ENCODE measurements at regions not wholly inside any gene's neighbourhood (a gene's known extent, or its start where the extent isn't known, plus 50 kb on each side); places are given as distances from the start of the nearest gene placed in this dataset.

- Histone ChIP-seq H3K4me3 (no peak overlapping the region), H3K27me3 (ENCODE audit: low read depth) (no peaks in the 10 kb centered on the region), H3K36me3 (replicated peaks) (no peaks in the 10 kb centered on the region), H3K4me1 (no peaks in the 10 kb centered on the region), H3K9me3 (no peaks in the 10 kb centered on the region)
- DNase-seq (ENCODE audit: low spot score in 2 of 2), result no peak
- in situ Hi-C loops (cut with MboI; ENCODE audit: low sequenced_read_pairs), result no loop called here
These were observed 557.5 kb upstream of the PTBP2 start for GRCh38 chr1:96164053-96164452.

DNA sequence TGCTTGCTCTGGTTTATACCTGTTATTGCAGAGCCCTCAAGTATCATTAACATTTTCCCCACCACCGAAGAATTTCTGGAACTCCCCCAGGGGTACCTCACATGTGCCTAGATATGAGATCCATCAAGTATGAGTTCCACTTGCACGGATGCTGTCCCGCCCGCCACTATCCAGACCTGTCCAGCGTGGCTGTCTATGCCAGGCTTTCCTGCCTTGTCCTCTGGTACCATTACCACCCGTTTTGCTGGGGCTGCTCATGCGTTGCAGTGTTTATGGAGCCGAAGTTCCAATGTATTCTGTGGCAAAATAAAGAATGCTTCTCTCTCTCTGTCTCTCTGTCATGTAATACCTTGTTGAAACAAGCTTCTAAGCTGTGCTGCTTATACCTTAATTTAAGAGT, 543.5 kb upstream of the PTBP2 start:
- DNase-seq (ENCODE audit: low spot score in 2 of 2), result no peak
- in situ Hi-C loops (cut with MboI; ENCODE audit: low sequenced_read_pairs), result no loop called here
- Histone ChIP-seq H3K4me1 (no peaks in the 10 kb centered on the region), H3K27me3 (ENCODE audit: low read depth) (no peaks in the 10 kb centered on the region), H3K4me3 (no peak overlapping the region), H3K36me3 (replicated peaks) (no peaks in the 10 kb centered on the region), H3K9me3 (no peaks in the 10 kb centered on the region)

GRCh38 chr1:96183485-96183884, 538.1 kb upstream of the PTBP2 start:
- DNase-seq (ENCODE audit: low spot score in 2 of 2), result no peak
- Histone ChIP-seq H3K36me3 (replicated peaks) (no peaks in the 10 kb centered on the region), H3K27me3 (ENCODE audit: low read depth) (no peaks in the 10 kb centered on the region), H3K9me3 (no peaks in the 10 kb centered on the region), H3K4me3 (no peak overlapping the region), H3K4me1 (peaks cover 19% of the 10 kb centered on the region)
- in situ Hi-C loops (cut with MboI; ENCODE audit: low sequenced_read_pairs), result no loop called here

- no peak for DNase-seq (ENCODE audit: low spot score in 2 of 2)
- H3K4me3 ChIP-seq, result no peak overlapping the region
- H3K36me3 ChIP-seq (replicated peaks), result no peaks in the 10 kb centered on the region
- H3K9me3 ChIP-seq, result no peaks in the 10 kb centered on the region
- in situ Hi-C loops (cut with MboI; ENCODE audit: low sequenced_read_pairs), result no loop called here
- no peaks in the 10 kb centered on the region for H3K27me3 ChIP-seq (ENCODE audit: low read depth)
- peaks cover 19% of the 10 kb centered on the region for H3K4me1 ChIP-seq
These were observed 537.7 kb upstream of the PTBP2 start for GRCh38 chr1:96183928-96184327.

DNA sequence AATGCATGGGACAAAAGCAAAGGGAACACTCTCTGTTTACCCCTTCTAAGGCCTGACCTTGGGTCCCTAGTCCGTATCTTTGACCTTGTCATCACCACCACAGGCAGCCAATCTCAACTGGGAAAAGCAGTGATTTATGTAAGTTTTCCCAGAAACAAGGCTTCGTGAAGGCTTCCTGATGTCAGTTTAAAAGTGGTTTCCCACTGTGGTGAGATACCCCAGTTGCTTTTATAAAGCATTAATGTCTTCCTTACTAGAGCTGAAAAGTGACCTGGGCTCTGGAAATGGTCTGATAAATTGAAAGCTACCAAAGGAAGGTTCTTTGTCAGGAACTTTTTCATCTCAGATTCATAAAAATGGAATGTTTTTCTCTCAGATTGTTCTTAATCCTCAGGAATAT, 536.4 kb upstream of the PTBP2 start:
- Histone ChIP-seq H3K9me3 (peaks cover under 1% of the 10 kb centered on the region; the same call in 1 of the 2 replicates), H3K27me3 (ENCODE audit: low read depth) (no peaks in the 10 kb centered on the region), H3K36me3 (replicated peaks) (no peaks in the 10 kb centered on the region), H3K4me1 (peaks cover 19% of the 10 kb centered on the region), H3K4me3 (no peak overlapping the region)
- in situ Hi-C loops (cut with MboI; ENCODE audit: low sequenced_read_pairs), result no loop called here
- DNase-seq (ENCODE audit: low spot score in 2 of 2), result no peak

DNA sequence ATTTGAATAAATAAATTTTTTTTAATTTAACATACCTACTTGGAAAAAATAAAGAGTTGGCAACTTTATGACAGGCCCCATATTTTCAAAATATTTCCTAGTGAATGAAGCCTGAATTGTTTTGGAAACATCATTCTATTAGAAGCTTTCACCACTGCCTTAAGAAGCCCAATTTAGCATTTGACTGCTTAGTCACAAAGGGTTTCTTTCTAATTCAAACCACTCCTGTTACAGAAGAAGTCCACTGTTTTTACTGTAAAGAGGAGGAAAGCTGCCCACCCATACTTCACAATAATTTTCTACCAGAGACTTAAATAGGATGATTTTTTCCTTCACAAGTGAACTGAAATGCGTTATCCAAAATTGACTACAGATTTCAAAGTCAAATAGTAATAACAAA, 534.6 kb upstream of the PTBP2 start:
- Histone ChIP-seq H3K9me3 (peaks cover 3% of the 10 kb centered on the region; the same call in 1 of the 2 replicates), H3K27me3 (ENCODE audit: low read depth) (no peaks in the 10 kb centered on the region), H3K4me3 (no peak overlapping the region), H3K36me3 (replicated peaks) (no peaks in the 10 kb centered on the region), H3K4me1 (peaks cover 19% of the 10 kb centered on the region)
- DNase-seq (ENCODE audit: low spot score in 2 of 2), result peak in 1 of 2 experiments; percentile 83
- in situ Hi-C loops (cut with MboI; ENCODE audit: low sequenced_read_pairs), result no loop called here

DNA sequence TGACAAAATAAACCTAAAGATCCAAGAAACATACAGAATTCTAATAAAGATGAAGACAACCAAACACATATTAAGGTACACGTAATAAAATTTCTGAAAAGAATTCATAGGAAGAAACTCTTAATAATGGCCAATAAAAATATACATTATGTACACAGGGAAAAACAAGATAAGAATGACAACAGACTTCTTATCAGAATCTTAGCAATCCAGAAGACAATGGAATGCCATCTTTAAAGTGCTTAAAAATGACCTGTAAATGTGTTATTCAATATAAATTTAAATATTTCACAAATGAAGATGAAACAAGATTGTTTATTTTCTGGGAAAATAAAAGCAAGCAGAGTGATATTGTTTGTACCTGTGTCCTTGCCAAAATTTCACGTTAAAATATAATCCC, 530.4 kb upstream of the PTBP2 start:
- DNase-seq (ENCODE audit: low spot score in 2 of 2), result no peak
- no peaks in the 10 kb centered on the region for H3K36me3 ChIP-seq (replicated peaks)
- peaks cover 3% of the 10 kb centered on the region for H3K9me3 ChIP-seq
- H3K27me3 ChIP-seq (ENCODE audit: low read depth), result no peaks in the 10 kb centered on the region
- in situ Hi-C loops (cut with MboI; ENCODE audit: low sequenced_read_pairs), result no loop called here
- no peak overlapping the region for H3K4me3 ChIP-seq
- peaks cover 18% of the 10 kb centered on the region for H3K4me1 ChIP-seq

GRCh38 chr1:96206451-96206850, 515.1 kb upstream of the PTBP2 start:
- in situ Hi-C loops (cut with MboI; ENCODE audit: low sequenced_read_pairs), result no loop called here
- no peaks in the 10 kb centered on the region for H3K9me3 ChIP-seq
- no peak for DNase-seq (ENCODE audit: low spot score in 2 of 2)

DNA sequence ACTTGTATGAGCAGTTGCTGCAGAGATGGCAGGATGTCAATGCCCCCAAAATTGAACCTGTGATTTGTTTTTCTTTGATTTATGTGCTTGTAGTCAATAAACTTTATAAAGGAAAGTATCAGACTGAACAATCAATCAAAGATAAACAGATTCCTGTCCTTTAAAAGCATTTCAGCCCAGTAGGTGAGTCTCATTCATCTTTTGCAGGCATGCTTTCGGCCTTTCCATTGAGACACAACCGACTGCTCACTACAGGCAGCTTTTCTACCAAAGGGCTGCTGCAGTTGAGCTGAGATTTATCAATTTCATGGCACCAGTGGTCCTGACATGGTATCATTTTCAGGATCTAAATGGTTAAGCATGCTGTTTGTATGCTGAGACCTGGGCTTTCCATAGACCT, 513.6 kb upstream of the PTBP2 start:
- H3K36me3 ChIP-seq (replicated peaks), result no peaks in the 10 kb centered on the region
- DNase-seq (ENCODE audit: low spot score in 2 of 2), result no peak
- no peaks in the 10 kb centered on the region for H3K9me3 ChIP-seq
- in situ Hi-C loops (cut with MboI; ENCODE audit: low sequenced_read_pairs), result no loop called here
- H3K27me3 ChIP-seq (ENCODE audit: low read depth), result no peaks in the 10 kb centered on the region
- H3K4me3 ChIP-seq, result no peak overlapping the region
- H3K4me1 ChIP-seq, result peaks cover 18% of the 10 kb centered on the region

More at GRCh38 chr1:96206451-96206850, 515.1 kb upstream of the PTBP2 start:
- Histone ChIP-seq H3K4me3 (no peak overlapping the region), H3K4me1 (peaks cover 9% of the 10 kb centered on the region), H3K27me3 (ENCODE audit: low read depth) (no peaks in the 10 kb centered on the region), H3K36me3 (replicated peaks) (no peaks in the 10 kb centered on the region)

- peaks cover 22% of the 10 kb centered on the region for H3K4me1 ChIP-seq
- no peaks in the 10 kb centered on the region for H3K27me3 ChIP-seq (ENCODE audit: low read depth)
- in situ Hi-C loops (cut with MboI; ENCODE audit: low sequenced_read_pairs), result no loop called here
- no peaks in the 10 kb centered on the region for H3K9me3 ChIP-seq
- no peak for DNase-seq (ENCODE audit: low spot score in 2 of 2)
- H3K4me3 ChIP-seq, result no peak overlapping the region
- no peaks in the 10 kb centered on the region for H3K36me3 ChIP-seq (replicated peaks)
These were observed 513.2 kb upstream of the PTBP2 start for GRCh38 chr1:96208428-96208827.

GRCh38 chr1:96210054-96210453, 511.5 kb upstream of the PTBP2 start:
- Histone ChIP-seq H3K9me3 (no peaks in the 10 kb centered on the region), H3K4me1 (peaks cover 28% of the 10 kb centered on the region), H3K36me3 (replicated peaks) (no peaks in the 10 kb centered on the region), H3K4me3 (no peak overlapping the region), H3K27me3 (ENCODE audit: low read depth) (no peaks in the 10 kb centered on the region)
- in situ Hi-C loops (cut with MboI; ENCODE audit: low sequenced_read_pairs), result no loop called here
- DNase-seq (ENCODE audit: low spot score in 2 of 2), result no peak

DNA sequence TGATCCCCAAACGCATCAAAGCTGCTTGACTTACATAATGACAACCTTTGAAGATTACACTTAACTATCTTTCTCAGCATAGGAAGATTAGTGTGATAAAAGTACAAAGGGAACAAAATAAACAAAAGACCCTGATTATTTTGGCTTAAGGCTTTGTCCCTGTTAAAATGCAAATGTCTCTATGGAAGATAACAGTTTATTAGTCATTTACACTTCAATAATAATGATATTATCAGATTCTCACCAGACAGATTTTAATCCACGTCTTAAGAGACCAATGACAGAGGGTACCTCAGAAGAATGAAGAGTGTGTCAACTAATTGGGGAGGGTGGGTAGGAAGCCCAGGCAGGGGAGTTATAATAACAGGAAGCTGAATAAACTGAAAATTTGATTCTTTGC, 510.4 kb upstream of the PTBP2 start:
- no peaks in the 10 kb centered on the region for H3K36me3 ChIP-seq (replicated peaks)
- H3K27me3 ChIP-seq (ENCODE audit: low read depth), result no peaks in the 10 kb centered on the region
- in situ Hi-C loops (cut with MboI; ENCODE audit: low sequenced_read_pairs), result no loop called here
- no peak overlapping the region for H3K4me3 ChIP-seq
- H3K4me1 ChIP-seq, result peaks cover 28% of the 10 kb centered on the region
- no peaks in the 10 kb centered on the region for H3K9me3 ChIP-seq
- peak in 1 of 2 experiments; percentile 69 for DNase-seq (ENCODE audit: low spot score in 2 of 2)

- H3K27me3 ChIP-seq (ENCODE audit: low read depth), result no peaks in the 10 kb centered on the region
- H3K36me3 ChIP-seq (replicated peaks), result no peaks in the 10 kb centered on the region
- H3K9me3 ChIP-seq, result no peaks in the 10 kb centered on the region
- peaks cover 50% of the 10 kb centered on the region for H3K4me1 ChIP-seq
- no peak overlapping the region for H3K4me3 ChIP-seq
- DNase-seq (ENCODE audit: low spot score in 2 of 2), result no peak
- in situ Hi-C loops (cut with MboI; ENCODE audit: low sequenced_read_pairs), result no loop called here
These were observed 506.6 kb upstream of the PTBP2 start for GRCh38 chr1:96214982-96215381.

DNA sequence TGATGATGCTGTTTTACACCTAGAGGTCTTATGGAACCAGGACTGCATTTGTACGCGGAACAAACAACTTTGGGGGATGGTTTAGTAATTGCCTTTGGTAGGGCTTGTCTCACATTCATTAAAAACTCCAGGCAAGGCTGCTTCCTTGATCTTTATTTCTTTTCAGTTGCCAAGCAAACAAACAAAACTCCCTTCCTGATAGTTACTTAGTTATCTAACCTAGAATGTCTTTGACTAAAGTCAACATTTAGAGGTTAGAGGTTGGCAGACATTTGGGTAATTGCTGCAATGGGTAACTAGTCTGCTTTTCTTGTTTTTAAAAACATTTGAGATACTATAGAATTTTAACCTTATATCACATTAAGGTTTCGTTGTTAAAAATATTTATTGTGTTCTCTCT, 500.9 kb upstream of the PTBP2 start:
- Histone ChIP-seq H3K36me3 (replicated peaks) (no peaks in the 10 kb centered on the region), H3K4me3 (no peak overlapping the region), H3K9me3 (no peaks in the 10 kb centered on the region), H3K27me3 (ENCODE audit: low read depth) (no peaks in the 10 kb centered on the region), H3K4me1 (peaks cover 22% of the 10 kb centered on the region)
- no peak for DNase-seq (ENCODE audit: low spot score in 2 of 2)
- in situ Hi-C loops (cut with MboI; ENCODE audit: low sequenced_read_pairs), result no loop called here

DNA sequence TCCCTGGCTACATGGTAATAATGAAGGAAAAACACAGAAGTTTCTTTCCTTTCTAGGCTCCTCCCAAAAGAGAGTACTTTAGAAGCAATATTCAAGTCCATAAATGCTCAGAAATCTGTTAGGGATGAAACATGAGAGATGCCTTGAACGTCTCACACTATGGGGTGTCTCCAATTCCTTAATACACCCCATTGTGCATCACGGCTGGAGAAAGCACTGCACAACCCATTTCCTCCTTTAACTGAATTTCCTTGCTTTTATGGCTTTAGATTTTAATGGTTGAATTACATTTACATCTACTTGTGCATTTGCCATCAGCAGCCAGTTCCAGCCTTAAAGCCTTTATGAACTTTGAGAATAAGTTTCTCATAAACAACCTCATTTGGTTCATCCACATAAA, 498.9 kb upstream of the PTBP2 start:
- DNase-seq (ENCODE audit: low spot score in 2 of 2), result no peak
- H3K4me3 ChIP-seq, result no peak overlapping the region
- peaks cover 18% of the 10 kb centered on the region for H3K4me1 ChIP-seq
- no peaks in the 10 kb centered on the region for H3K27me3 ChIP-seq (ENCODE audit: low read depth)
- H3K9me3 ChIP-seq, result no peaks in the 10 kb centered on the region
- no peaks in the 10 kb centered on the region for H3K36me3 ChIP-seq (replicated peaks)
- in situ Hi-C loops (cut with MboI; ENCODE audit: low sequenced_read_pairs), result no loop called here

All from HAP-1 (cell line).